ENCODE measurements at regions not wholly inside any gene's neighbourhood (a gene's known extent, or its start where the extent isn't known, plus 50 kb on each side); places are given as distances from the start of the nearest gene placed in this dataset.

DNA sequence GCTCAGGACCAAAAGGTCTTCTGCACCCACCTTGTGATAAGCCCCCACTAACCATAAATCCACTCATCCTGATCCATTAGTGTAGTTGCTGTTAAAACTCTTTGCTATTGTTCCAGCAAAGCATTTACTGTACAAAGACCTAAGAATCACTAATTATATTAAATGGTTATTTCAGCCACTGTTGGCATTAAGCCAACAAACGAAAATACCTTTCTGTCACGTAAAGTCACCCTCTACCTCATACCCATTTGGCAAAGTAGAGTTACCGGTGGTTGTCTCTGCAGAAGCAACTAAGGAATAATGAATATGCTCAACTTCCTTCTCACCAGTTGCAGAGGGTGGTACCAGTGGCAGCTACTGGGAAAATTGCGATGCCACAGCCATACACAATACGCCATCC lies 224.5 kb downstream of the SP3 start:
- FAIRE-seq, result no peak

DNA sequence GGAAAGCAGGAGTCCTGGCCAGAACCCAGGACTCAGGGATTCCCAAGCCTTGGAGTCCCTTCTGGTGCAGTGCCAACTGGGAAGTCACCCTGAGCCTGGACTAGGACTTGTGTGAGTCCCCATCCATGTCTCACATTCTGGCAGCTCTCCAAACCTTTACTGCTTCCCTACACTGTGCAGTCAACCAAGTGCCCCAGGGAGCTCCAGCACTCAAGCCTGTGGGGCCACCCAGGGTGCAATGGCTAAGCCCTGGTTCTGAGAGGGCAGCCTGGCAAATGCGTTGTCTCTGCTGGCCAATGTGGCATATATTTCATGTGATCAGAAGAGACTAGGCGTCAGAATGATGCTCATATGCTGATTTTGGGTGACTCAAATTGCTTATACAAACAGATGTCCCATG lies 223.4 kb downstream of the SP3 start:
- FAIRE-seq, result no peak

DNA sequence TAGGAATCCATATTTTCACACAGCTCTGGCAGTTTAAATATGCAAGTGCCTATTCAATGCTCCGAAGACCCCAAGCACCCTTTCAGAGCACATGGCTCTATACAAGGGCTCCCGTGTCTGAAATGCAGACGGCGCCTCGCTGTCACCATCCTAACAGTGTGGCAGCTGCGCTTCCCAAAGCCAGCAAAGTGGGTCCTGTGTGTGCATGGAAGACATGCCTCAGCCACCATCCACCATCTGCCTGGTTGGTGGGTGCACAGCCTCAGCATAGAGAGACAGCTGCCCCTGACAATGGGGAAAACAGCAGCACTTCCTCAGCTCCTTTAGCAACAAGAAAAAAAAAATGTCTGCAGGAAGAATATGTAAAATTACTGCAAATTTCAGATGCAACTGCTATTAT lies 218.1 kb downstream of the SP3 start:
- FAIRE-seq, result no peak

DNA sequence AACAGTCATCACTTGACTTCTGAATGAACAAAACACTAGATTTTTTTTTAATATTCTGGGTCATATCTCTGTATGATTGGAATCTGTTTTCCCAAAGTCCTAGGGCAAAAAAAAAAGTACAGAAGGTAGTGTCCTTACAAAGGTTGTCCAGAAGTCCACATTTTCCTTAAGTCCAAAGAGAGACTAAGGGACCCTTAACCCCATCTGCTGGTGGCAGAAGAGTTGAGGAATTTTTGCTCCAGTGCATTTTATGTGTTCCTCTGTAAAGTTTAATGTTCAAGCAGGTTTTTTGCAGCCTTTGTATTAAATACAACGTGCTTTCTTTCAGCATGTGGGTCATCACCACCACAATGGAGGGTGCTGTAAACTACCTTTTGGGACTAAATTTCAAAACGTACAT lies 215.9 kb downstream of the SP3 start:
- FAIRE-seq, result peak; percentile 58

DNA sequence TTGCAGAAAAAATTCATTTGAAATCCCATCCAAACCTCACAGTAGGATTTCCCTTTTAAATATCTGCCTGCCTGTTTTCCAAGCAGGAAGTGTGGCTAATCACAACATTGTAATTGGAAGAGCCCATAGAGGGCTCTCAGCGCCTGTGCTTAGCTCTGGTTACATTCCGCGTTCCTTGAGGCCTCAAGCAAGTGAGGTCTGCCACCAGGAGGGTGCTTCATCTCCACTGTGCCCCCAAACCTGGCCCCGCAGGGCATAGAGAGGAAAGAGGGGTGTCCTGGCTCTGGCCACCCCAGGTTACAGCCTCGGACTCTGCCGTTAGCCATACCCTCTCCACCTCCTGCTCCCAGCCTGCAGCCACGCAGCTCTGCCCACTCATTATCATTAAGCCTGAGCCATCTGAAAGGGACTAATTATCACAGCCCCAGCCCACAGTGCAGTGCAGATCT lies 214.8 kb downstream of the SP3 start:
- FAIRE-seq, result no peak

DNA sequence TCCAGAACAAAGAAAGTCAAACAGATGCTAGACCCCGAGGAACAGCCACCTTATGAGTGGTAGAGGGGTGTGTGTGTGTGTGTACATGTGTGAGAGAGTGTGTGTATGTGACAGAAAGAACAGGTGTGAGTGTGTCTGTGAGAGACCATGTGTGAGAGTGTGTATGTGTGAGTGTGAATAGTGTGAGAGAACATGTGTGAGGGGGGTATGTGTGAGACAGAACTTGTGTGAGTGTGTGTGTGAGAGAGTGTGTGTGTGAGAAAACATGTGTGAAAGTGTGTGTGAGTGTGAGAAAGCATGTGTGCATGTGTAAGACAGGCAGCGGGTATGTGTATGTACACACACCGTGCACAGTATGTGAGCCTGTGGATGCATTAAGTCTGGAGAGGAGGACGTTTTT lies 214.3 kb downstream of the SP3 start:
- no peak for FAIRE-seq

DNA sequence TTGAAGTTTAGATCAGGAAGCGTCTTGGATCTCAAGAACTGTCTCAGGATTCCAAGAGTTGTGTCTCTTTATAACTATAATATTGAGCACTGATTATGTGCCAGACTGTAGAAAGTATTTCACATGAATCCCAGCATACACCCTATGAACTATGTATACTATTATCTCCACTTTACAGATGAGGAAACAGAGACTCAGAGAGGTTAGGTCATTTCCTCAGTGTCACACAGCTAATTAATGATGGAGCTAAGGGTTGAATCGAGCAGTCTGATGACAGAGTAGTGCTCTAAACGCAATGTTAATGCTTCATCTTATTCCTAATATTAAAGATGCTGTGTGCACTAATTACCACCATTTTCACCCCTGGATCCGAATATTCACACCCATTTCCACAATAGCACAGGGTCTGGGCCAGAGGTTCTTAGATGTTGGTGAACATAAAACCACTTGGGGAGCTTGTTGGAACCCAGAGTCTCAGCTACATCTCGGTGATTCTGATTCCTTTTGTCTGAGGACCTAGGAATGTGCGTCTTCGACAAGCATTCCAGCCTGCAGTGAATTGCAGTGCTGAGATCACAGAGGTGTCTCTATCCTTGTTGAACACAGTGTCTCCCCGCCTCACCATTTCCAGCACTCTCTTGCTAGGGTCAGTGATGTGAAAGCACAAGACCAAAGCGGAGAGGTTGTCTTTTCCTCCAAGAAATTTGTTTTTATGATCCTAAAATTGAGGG lies 213.8 kb downstream of the SP3 start:
- no peak for FAIRE-seq

DNA sequence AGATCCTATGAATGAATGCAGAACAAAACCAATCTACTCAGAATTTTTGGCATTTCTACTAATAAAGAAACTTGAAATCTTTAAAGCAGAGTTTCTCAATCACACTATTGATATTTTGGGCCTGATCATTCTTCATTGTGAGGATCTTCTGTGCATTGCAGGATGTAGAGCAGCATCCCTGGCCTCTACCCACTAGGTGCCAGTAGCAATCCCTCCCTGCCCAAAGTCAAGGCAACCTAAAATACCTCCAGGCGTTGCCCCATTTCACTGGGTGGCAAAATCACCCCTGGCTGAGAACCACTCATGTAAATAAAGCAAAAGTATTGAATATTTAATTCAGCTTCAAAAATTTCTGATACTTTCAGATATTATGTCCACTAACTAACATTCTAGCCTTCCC lies 213.0 kb downstream of the SP3 start:
- no peak for FAIRE-seq

DNA sequence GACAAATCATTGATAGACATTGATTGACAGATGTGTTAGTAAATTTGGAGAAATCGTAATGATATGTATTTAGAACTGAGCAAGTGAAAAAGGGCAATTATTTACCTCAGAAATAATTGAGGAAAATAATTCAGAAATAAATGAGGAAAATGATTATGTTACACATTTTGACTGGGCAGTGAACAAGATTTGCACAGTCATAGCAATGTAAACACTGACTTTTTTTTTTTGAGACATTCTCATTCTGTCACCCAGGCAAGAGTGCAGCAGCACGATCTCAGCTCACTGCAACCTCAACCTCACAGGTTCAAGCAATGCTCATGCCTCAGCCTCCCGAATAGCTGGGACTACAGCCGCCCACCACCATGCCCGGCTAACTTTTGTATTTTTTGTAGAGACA lies 211.7 kb downstream of the SP3 start:
- no peak for FAIRE-seq

DNA sequence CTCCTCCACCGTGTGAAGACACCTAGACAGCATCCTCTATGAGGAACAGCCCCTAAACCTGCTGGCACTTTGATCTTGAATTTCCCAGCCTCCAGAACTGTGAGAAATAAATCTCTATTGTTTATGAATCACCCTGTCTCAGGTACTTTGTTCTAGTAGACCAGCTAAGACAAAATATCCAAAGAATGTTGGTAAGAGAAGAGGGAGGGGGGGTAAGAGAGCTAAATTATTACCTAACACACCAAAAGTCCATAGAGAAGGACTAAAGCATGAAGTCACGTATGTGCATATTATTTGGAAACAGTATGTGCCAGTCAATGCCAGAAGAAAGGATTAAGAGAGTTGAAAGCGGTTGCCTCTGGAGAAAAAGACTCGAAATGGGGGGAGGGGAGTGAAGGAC lies 211.0 kb downstream of the SP3 start:
- no peak for FAIRE-seq

DNA sequence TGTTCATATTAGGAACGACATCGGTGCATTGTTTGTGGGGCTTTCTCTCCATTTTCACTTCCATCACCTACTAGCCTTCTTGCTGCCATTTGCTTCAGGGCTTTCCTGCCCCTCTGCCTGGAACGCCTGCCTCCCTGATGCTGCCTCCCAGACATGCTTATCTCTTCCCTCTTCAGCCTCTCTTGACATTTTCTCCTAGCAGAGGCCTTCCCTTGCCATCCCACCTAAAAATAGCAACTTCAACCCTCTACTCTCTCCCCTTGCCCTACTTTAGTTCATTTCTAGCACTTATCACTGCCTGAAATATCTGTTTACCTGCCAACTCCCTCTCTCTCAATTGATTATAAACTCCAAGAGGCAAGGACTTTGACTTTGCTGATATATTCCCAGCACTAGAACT lies 210.3 kb downstream of the SP3 start:
- no peak for FAIRE-seq

DNA sequence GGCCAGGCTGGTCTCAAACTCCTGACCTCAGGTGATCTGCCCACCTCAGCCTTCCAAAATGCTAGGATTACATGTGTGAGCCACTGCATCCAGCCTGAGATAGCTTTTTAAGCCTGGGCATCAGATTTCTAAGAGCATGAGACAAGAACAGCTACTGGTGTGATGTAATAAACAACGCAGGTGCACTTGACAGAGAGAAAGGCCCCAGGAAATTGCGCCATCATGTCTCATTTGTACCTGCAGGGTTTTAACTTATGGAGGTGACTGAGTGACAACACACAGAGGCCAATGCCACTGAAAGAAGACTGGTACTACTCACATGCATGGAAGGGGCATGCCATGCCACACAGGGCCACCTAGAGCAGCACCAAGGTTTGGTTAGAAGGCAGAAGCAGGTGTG lies 209.4 kb downstream of the SP3 start:
- no peak for FAIRE-seq

DNA sequence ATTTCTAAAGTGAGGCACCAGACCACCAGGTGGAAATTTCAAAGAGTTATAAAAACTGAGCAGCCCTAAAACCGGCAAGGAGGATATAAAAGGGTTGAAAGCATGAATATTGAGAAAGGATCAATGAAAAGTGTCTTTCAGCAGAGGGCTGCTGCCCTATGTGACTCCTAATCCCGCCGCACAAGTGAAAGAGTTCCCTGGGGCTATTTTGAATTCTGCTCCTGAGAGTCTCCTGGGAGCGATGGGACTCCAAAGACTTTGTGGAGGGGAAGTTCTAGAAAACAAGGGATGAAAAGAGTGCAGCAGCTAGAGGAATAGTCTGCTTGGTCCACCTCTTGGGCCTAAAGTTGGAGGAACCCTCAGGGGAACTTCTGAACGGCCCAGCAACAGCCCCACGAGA lies 205.2 kb downstream of the SP3 start:
- no peak for FAIRE-seq

DNA sequence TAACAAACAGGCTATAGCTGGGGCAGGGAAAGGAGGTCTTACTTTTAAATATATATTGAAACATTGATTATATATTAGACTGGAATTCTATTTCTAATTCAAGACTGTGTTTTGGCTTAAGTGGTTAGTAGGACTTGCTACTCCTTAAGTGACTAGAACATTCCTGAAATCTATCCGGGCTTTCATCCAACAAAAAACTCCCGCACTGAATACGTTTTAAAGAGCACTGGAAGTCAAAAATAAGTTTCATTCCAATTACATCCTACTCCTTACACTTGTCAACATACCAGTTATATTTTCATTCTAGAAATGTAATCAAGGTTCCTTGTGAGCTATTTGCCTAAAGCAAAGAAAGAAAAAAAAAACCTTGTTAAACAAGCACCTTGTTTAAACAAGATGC lies 204.6 kb downstream of the SP3 start:
- FAIRE-seq, result peak; percentile 94

DNA sequence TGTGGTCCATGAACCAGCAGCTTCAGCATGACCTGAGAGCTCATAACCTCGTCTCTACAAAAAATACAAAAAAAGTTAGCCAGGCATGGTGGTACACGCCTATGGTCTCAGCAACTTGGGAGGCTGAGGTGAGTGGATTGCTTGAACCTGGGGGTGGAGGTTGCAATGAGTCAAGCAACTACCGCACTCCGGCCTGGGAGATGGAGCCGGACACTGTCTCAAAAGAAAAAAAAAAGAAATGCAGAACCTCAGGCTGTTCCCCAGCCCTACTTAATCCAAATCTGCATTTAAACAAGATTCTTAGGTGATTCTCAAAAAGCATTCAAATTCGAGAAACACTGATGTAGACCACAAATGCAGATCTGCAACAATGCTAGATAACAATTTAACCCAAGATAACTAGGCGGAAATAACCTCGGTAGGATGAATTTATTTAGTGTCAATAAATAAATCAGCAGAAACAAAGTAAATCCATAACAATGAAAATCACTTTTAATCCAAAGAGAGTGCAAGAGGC lies 203.5 kb downstream of the SP3 start:
- FAIRE-seq, result no peak

DNA sequence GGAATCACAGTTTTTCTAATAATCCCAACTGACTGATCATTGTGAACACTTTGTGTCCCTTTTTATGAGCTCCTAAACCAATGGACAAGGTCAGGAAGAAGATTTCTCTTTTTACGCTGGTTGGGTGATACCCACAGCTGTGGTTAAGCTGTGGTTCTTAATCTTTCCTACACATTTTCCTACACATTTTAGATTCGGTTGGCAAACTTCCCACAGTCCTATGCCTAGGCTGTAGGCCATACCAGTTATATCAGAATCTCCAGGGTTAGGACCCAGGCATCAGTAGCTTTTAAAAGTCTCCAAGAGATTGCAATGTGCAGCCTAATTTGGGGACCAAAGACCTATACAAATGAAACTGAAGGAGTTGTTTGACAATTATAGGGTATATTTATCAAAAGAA lies 203.0 kb downstream of the SP3 start:
- no peak for FAIRE-seq

DNA sequence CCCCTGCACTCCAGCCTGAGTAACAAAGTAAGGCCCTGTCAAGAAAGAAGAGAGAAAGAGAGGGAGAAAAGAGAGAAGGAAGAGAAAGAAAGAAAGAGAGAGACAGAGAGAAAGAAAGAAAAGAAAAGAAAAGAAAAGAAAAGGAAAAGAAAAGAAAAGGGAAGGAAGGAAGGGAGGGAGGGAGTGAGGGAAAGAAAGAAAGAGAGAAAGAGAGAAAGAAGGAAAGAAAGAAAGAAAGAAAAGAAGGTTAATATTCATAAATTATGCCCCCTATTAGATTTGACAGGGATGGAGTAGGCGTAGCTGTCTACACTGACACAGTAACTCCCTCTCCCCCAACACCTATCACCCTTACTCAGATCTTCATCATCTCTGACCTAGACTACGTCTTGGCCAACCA lies 202.3 kb downstream of the SP3 start:
- no peak for FAIRE-seq

DNA sequence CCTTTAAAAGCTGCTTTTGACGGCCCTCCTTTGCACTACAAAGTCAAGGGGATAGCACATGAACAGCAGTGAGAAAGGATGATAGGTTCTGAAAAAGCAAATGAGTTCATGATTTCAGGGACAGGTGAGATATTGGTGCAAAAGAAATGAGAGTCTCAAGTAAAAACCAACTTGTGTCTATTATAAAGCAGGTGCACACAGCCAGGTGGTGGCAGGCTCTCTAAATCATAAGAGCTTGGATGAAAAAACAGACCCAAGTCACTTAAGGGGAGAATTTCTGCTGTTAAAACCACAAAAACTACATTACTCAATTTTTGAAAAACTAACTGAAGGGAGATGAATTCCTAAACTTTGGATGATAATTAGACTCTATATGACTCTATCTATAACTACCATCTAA lies 201.5 kb downstream of the SP3 start:
- no peak for FAIRE-seq

DNA sequence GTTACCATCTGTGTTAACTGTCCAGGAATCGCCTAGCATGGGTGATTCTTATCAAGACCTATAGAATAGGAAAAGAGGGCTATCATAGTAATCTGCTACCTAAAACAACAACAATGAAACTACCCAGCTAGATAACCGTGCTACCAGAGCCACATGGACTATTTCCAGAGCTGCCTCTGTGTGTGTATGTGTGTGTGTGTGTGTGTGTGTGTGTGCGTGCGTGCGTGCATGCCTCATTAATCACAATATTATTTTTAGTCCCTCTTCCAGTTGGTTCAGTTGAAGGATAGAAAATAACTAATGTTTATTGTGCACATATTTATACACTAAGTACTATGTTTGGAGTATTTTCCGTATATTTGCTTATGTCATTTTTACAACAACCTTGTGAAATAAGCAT lies 201.1 kb downstream of the SP3 start:
- no peak for FAIRE-seq

DNA sequence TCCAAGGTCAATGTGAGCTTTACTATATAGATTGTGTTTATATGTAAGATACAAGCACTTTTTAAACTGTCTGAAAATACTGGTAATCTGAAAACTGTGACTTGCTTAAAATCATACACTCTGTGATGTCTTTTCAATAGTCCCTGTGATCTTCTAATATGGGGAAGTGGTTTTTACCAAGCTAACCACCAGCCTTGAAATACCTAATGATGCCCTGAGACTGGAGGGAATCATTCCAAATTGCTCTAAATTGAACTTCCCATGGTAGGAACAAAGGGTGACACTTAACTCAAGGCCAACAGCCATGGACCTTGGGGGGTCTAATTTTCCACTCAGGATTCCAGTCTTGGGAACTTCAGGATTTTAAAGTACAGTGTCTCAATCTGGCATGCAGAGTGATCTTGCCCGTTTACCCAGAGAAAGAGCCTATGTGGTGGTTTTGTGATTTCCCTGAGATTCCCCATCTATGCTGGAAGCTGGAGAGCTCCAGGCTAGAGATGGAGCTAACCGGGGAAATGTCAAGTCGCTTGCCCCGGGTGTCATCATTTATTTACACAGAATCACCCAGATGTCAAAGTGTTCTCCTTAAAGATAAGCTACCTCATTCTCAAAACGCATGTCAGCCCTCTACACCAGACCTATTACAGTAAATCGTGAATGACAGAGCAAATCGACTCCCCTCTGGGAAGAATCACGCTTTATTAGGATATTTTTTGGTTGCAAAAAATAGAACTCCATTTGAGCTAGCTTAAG lies 198.5 kb downstream of the SP3 start:
- FAIRE-seq, result no peak

DNA sequence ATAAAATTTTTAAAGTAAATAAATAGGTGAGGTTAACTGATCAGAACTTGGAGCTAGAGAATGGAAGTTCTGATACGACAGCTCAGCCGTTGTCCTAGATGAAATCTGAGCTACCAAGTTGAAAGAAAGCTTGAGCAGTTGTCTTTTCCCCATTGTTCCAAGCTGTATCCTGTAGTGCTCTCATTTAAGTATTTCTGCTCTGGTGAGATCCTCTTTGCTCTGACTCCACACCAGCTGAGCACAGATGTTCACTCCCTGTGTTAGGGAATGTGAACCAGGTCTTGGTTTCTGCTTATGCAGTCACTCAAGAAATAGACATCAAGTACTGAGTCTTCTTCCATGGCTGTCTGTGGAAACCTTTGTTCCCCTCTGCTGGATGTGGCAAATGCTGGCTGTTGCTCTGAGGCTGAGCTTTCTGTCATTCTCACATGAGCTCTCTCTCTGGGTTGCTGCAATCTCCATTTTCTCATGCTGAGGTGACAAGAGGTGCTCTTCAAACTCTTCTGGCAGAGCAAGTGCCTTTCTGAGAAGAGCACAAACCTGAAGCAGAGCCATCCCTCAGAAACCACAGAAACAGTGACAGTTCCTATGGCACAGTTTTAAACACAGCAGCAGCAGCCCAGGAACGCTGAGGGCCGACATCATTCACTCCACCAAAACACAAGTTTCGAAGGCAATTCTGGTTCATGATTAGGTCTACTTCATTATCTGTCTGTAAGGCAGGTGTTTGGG lies 194.1 kb downstream of the SP3 start:
- no peak for FAIRE-seq

DNA sequence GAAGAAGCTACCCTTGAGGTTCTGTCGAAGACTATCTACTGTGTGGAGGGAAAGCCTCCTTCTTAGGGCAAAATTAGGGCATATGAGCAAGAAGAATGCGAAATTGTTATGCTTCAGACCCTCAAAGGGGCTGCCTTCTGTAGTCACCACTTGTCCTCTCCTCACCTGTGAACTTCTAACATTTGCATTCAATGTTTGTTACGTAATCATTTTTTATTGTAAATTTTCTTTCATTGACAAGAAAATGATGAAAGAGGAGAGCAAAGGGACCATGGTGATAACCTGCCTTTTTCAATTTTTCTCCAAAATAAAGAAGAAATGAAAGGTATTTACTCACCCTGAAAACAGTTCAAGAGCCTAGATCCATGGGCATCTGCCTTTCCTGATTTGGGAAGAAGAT lies 193.0 kb downstream of the SP3 start:
- FAIRE-seq, result no peak

DNA sequence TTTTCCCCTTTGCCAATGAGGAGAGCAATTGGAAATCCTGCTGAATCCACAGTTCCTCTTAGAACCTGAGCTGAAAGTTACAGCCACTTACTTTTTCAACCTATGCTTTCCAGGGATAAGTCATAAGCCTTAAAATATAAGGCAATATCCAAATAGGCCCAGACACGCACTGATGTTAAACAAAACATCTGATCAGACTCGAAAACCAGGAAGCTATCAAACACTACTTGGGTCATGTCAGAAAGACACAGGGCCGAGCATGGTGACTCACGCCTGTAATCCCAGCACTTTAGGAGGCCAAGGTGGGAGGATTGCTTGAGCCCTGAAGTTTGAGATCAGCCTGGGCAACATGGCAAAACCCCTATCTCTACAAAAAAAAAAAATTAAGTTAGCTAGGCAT lies 192.1 kb downstream of the SP3 start:
- no peak for FAIRE-seq

DNA sequence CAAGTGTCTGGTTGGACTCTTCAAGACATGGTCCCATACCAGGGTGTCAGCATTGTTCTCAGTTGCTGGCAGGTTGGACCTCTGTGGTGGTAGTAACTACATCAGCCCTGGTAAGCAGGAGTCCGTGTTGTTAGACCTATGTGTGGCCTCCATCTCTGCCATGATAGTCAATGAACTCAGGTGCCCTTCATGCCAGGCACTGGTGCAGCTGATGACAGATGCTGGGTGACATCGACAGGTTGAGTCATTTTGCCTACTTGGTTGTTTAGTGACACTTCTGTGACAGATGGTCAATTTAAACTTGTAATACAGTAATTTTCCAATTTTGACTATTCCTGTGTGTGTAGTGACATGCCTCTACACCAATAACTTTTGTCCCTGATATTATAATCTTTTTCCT lies 189.7 kb downstream of the SP3 start:
- no peak for FAIRE-seq
